MM.1S (cell line): ENCODE measurements at regions not wholly inside any gene's neighbourhood (a gene's known extent, or its start where the extent isn't known, plus 50 kb on each side); places are given as distances from the start of the nearest gene placed in this dataset.

ENCODE experiments used
- DNase-seq: peaks from one replicate; pipeline ENCODE4 v3.0.0-alpha.2; 2015
- H2AFZ ChIP-seq: fragments of 300-600 bp; sonication (generic); 2 replicates; pipeline ENCODE4 v1.6.0; 2016; ENCODE audit warnings: antibody characterized with exemption, low read length
- H3F3A ChIP-seq: fragments of 300-600 bp; sonication (generic); 2 replicates; pipeline ENCODE4 v1.6.1; 2016; ENCODE audit warnings: mild to moderate bottlenecking, antibody characterized with exemption, low read length, moderate library complexity, mixed read lengths; ENCODE audit not compliant: insufficient read depth
- H3K27ac ChIP-seq: fragments of 300-600 bp; sonication (generic); 2 replicates; pipeline ENCODE4 v1.5.1; 2016; ENCODE audit warnings: mild to moderate bottlenecking, low read length
- H3K27me3 ChIP-seq: fragments of 300-600 bp; sonication (generic); replicated peaks from 2 replicates; pipeline ENCODE4 v1.6.0; 2016; ENCODE audit warnings: low read length; ENCODE audit not compliant: insufficient read depth
- H3K36me3 ChIP-seq: fragments of 300-600 bp; sonication (generic); replicated peaks from 2 replicates; pipeline ENCODE4 v1.6.1; 2016; ENCODE audit warnings: mild to moderate bottlenecking, low read length, mixed read lengths; ENCODE audit not compliant: insufficient read depth
- H3K4me1 ChIP-seq: fragments of 300-600 bp; sonication (generic); 2 replicates; pipeline ENCODE4 v1.6.1; 2016; ENCODE audit warnings: low read length, mixed read lengths
- H3K4me2 ChIP-seq: fragments of 300-600 bp; sonication (generic); 2 replicates; pipeline ENCODE4 v1.6.0; 2016; ENCODE audit warnings: low read depth, low read length
- H3K4me3 ChIP-seq: fragments of 300-600 bp; sonication (generic); 2 replicates; pipeline ENCODE4 v1.5.1; 2016; ENCODE audit warnings: low read length, mixed read lengths
- H3K79me2 ChIP-seq: fragments of 300-600 bp; sonication (generic); 2 replicates; pipeline ENCODE4 v1.6.1; 2016; ENCODE audit warnings: mixed run types, low read length, mixed read lengths
- H3K9ac ChIP-seq: fragments of 300-600 bp; sonication (generic); 2 replicates; pipeline ENCODE4 v1.6.1; 2016; ENCODE audit warnings: low read length, mixed read lengths
- H3K9me2 ChIP-seq: fragments of 300-600 bp; sonication (generic); replicated peaks from 2 replicates; pipeline ENCODE4 v1.6.1; 2016; ENCODE audit warnings: mild to moderate bottlenecking, low read length, mixed read lengths; ENCODE audit not compliant: insufficient read depth
- H3K9me3 ChIP-seq: fragments of 300-600 bp; sonication (generic); replicated peaks from 2 replicates; pipeline ENCODE4 v1.6.1; 2016; ENCODE audit warnings: mild to moderate bottlenecking, low read length, mixed read lengths; ENCODE audit not compliant: insufficient read depth
- H4K20me1 ChIP-seq: fragments of 300-600 bp; sonication (generic); 2 replicates; pipeline ENCODE4 v1.6.1; 2016; ENCODE audit warnings: mild to moderate bottlenecking, low read length, moderate library complexity, mixed read lengths; ENCODE audit not compliant: insufficient read depth
- CTCF ChIP-seq: fragments of 300-600 bp; sonication (generic); IDR thresholded peaks from 2 replicates; pipeline ENCODE4 v1.5.1; 2016; ENCODE audit warnings: antibody characterized with exemption, low read length, mixed read lengths
- EZH2 ChIP-seq: fragments of 300-600 bp; sonication (generic); optimal IDR thresholded peaks from 2 replicates; pipeline ENCODE3; 2017; ENCODE audit warnings: low read depth, mild to moderate bottlenecking, antibody characterized with exemption, low read length, mixed read lengths
- EZH2phosphoT487 ChIP-seq: fragments of 300-600 bp; sonication (generic); IDR thresholded peaks from 2 replicates; pipeline ENCODE4 v1.6.1; 2018; ENCODE audit warnings: antibody characterized with exemption, low read length

- no peak overlapping the region for H3K27ac ChIP-seq
- H3K27me3 ChIP-seq: no peaks in the 10 kb centered on the region
- no peaks in the 10 kb centered on the region for H3K4me1 ChIP-seq
- H3K4me3 ChIP-seq: no peak overlapping the region
- no peaks in the 10 kb centered on the region for H4K20me1 ChIP-seq
- H2AFZ ChIP-seq: no peak overlapping the region
- no peaks in the 10 kb centered on the region for H3K79me2 ChIP-seq
- H3K9me3 ChIP-seq: no peaks in the 10 kb centered on the region
- TF ChIP-seq CTCF (no peak), EZH2phosphoT487 (no peak), EZH2 (no peak)
- H3K36me3 ChIP-seq: no peaks in the 10 kb centered on the region
- H3F3A ChIP-seq: no peaks in the 10 kb centered on the region
- no peak overlapping the region for H3K9ac ChIP-seq
- DNase-seq: no peak
- H3K9me2 ChIP-seq: no peaks in the 10 kb centered on the region
- no peak overlapping the region for H3K4me2 ChIP-seq
Observed at GRCh38 chr5:111574311-111574710, 62.0 kb upstream of the STARD4 start.

GRCh38 chr5:111572561-111572960 lies 60.2 kb upstream of the STARD4 start:
- Histone ChIP-seq H3K9ac (no peak overlapping the region), H3F3A (no peaks in the 10 kb centered on the region), H3K4me1 (no peaks in the 10 kb centered on the region), H3K36me3 (no peaks in the 10 kb centered on the region), H3K9me3 (no peaks in the 10 kb centered on the region), H3K4me2 (no peak overlapping the region), H3K79me2 (no peaks in the 10 kb centered on the region), H3K27ac (no peak overlapping the region), H4K20me1 (no peaks in the 10 kb centered on the region), H3K4me3 (no peak overlapping the region), H3K27me3 (no peaks in the 10 kb centered on the region), H3K9me2 (no peaks in the 10 kb centered on the region), H2AFZ (no peak overlapping the region)
- no peak for TF ChIP-seq CTCF
- no peak for TF ChIP-seq EZH2phosphoT487
- no peak for TF ChIP-seq EZH2
- DNase-seq: no peak

DNA sequence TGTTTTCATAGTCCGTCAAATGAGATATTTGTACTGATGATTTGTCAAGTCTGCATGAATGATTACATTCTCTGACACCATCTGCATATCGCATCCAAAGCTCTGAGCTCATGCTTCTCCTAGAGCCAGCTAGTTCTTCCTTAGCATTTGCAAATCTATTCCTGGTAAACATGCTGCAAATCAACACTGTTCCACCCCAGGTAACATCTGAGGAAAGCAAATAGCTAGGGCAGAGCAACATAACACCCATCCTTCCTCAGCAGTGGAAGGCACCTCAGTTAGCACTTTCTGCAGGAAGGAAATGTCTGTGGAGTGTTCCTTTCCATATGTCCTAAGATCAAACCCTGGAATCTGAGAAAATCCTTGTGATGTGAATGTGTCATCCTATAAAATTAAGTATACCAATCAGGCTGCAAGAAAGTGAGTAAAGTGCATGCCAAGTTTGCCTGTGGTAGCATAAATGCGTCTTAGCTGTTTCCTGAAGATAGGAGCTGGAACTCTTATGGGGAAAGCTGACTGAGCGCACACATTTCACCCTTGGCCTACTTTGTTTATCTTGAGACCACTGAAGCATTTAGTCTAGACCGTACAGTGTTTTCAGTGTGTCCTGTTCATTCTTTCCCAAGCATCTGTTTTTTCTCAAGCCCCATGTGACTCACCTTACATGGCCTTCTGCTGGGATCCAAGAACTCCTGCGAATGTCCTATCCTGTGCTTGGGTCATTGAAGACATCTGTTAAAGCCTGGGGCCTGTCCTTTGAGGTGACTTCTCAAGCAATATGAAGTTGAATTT lies 50.9 kb upstream of the STARD4 start:
- no peak for TF ChIP-seq EZH2
- no peak for TF ChIP-seq EZH2phosphoT487
- H3K27ac ChIP-seq: no peak overlapping the region
- no peak overlapping the region for H3K9ac ChIP-seq
- no peak overlapping the region for H3K4me2 ChIP-seq
- no peaks in the 10 kb centered on the region for H3K79me2 ChIP-seq
- no peaks in the 10 kb centered on the region for H3K36me3 ChIP-seq
- no peaks in the 10 kb centered on the region for H3K4me1 ChIP-seq
- no peak overlapping the region for H3K4me3 ChIP-seq
- no peaks in the 10 kb centered on the region for H3K9me3 ChIP-seq
- no peak for DNase-seq
- no peaks in the 10 kb centered on the region for H3F3A ChIP-seq
- no peak overlapping the region for H2AFZ ChIP-seq
- no peaks in the 10 kb centered on the region for H3K27me3 ChIP-seq
- H3K9me2 ChIP-seq: no peaks in the 10 kb centered on the region
- no peaks in the 10 kb centered on the region for H4K20me1 ChIP-seq

GRCh38 chr5:111562561-111562960 lies 50.2 kb upstream of the STARD4 start:
- Histone ChIP-seq H3K9ac (no peak overlapping the region), H3K4me2 (no peak overlapping the region), H3K27ac (no peak overlapping the region), H3K9me2 (no peaks in the 10 kb centered on the region), H3K4me3 (no peak overlapping the region), H3K9me3 (no peaks in the 10 kb centered on the region), H4K20me1 (no peaks in the 10 kb centered on the region), H3F3A (no peaks in the 10 kb centered on the region), H3K27me3 (no peaks in the 10 kb centered on the region), H3K79me2 (no peaks in the 10 kb centered on the region), H2AFZ (no peak overlapping the region), H3K4me1 (no peaks in the 10 kb centered on the region), H3K36me3 (no peaks in the 10 kb centered on the region)
- DNase-seq: no peak
- TF ChIP-seq EZH2phosphoT487 (no peak), CTCF (no peak), EZH2 (no peak)
